Vagina (tissue), 2 donors: ENCODE measurements at regions not wholly inside any gene's neighbourhood (a gene's known extent, or its start where the extent isn't known, plus 50 kb on each side); places are given as distances from the start of the nearest gene placed in this dataset.

Experiments used
- CTCF ChIP-seq, 3 experiments: fragments of 450-650 bp in 2 of 3; fragments of 200-600 bp in 1 of 3; sonication (generic) in 1 of 3; IDR thresholded peaks; one replicate each; pipeline ENCODE4 v1.5.1; 2017 to 2019; ENCODE audit warnings: antibody characterized with exemption in 3 of 3, mild to moderate bottlenecking in 2 of 3, moderate library complexity in 2 of 3
- POLR2A ChIP-seq, 2 donors: fragments of 450-650 bp; IDR thresholded peaks; one replicate each; pipeline ENCODE4 v1.6.1; 2017; ENCODE audit warnings: antibody characterized with exemption in 2 of 2, mild to moderate bottlenecking in 2 of 2, moderate library complexity in 2 of 2
- POLR2AphosphoS5 ChIP-seq, 2 donors: sonication (generic); formaldehyde crosslinking; IDR thresholded peaks; one replicate each; pipeline ENCODE4 v1.9.0; 2017; ENCODE audit warnings: antibody characterized with exemption in 2 of 2, mild to moderate bottlenecking in 2 of 2, low read depth in 1 of 2; ENCODE audit not compliant: insufficient read depth in 1 of 2

- no peak for TF ChIP-seq CTCF (IDR thresholded peaks at IDR 0.05)
- TF ChIP-seq POLR2AphosphoS5 (IDR thresholded peaks at IDR 0.05; ENCODE audit: insufficient read depth in 1 of 2, low read depth in 1 of 2) = no peak
- no peak for TF ChIP-seq POLR2A (IDR thresholded peaks at IDR 0.05)
Observed at GRCh38 chr7:138186951-138187351, 110.7 kb downstream of the AKR1D1 start.
